ENCODE measurements at regions not wholly inside any gene's neighbourhood (a gene's known extent, or its start where the extent isn't known, plus 50 kb on each side); places are given as distances from the start of the nearest gene placed in this dataset.

DNA sequence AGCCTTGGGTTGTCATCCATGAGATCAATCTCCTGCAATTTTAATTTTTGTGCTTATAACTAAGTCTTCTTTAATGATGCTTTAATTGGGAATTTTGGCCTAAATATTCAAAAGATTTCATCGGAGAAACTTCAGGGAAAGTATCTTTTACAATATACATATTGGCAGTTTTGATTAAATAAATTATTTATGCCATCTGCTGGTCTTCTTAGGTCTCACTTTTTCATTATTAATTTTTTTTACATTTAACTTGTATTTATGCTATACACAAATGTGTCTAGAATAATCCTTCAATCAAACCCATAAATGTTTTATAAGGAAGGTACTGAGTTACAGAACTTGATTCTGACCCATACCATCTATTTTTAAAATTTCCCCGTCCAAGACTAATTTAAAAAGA is 95.1 kb upstream of the XPO1 start:
- TF ChIP-seq, protein P1, sequence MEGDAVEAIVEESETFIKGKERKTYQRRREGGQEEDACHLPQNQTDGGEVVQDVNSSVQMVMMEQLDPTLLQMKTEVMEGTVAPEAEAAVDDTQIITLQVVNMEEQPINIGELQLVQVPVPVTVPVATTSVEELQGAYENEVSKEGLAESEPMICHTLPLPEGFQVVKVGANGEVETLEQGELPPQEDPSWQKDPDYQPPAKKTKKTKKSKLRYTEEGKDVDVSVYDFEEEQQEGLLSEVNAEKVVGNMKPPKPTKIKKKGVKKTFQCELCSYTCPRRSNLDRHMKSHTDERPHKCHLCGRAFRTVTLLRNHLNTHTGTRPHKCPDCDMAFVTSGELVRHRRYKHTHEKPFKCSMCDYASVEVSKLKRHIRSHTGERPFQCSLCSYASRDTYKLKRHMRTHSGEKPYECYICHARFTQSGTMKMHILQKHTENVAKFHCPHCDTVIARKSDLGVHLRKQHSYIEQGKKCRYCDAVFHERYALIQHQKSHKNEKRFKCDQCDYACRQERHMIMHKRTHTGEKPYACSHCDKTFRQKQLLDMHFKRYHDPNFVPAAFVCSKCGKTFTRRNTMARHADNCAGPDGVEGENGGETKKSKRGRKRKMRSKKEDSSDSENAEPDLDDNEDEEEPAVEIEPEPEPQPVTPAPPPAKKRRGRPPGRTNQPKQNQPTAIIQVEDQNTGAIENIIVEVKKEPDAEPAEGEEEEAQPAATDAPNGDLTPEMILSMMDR (IDR thresholded peaks at IDR 0.05): no peak
- Histone ChIP-seq H3K27me3 (ENCODE audit: control insufficient read depth in 2 of 2, insufficient read depth in 2 of 2, low read length in 2 of 2) (no peaks in the 10 kb centered on the region), H3K9ac (ENCODE audit: insufficient read depth, low read length, poor library complexity, severe bottlenecking) (no peak overlapping the region), H3K27ac (ENCODE audit: low read depth in 1 of 2, low read length in 2 of 2) (no peak overlapping the region), H3K79me2 (ENCODE audit: insufficient read depth, low read length) (no peaks in the 10 kb centered on the region), H3K9me3 (replicated peaks in 1 of 2; ENCODE audit: control insufficient read depth in 1 of 2, insufficient read depth in 1 of 2, low read length in 2 of 2) (no peaks in the 10 kb centered on the region), H2AFZ (ENCODE audit: insufficient read depth, low read depth, low read length, poor library complexity, severe bottlenecking) (no peak overlapping the region), H4K20me1 (ENCODE audit: insufficient read depth, low read length) (no peaks in the 10 kb centered on the region), H3K4me2 (replicated peaks; ENCODE audit: extremely low read depth, low read length, poor library complexity, severe bottlenecking) (no peak overlapping the region), H3K36me3 (replicated peaks in 1 of 2; ENCODE audit: control insufficient read depth in 1 of 2, insufficient read depth in 2 of 2, low read length in 2 of 2) (no peaks in the 10 kb centered on the region), H3K4me3 (replicated peaks in 1 of 3; ENCODE audit: low read depth in 2 of 3, low read length in 3 of 3) (no peak overlapping the region), H3K4me1 (ENCODE audit: control insufficient read depth in 1 of 2, insufficient read depth in 2 of 2, low read length in 2 of 2) (no peaks in the 10 kb centered on the region)
- intact Hi-C loops (cut with micrococcal nuclease): no loop called here
- H3K36me3 Mint-ChIP-seq: no peaks in the 10 kb centered on the region
- H3K4me3 Mint-ChIP-seq: no peak overlapping the region
- H3K27me3 Mint-ChIP-seq (ENCODE audit: low read depth in 3 of 3): peaks cover 0 to 3% (median 0%) of the 10 kb centered on the region in 3 donors
- H3K9me3 Mint-ChIP-seq: peaks cover 0 to 3% (median 0%) of the 10 kb centered on the region in 7 donors
- H3K27ac Mint-ChIP-seq: no peak overlapping the region
- WGBS (ENCODE audit: insufficient coverage): no CpG with 5 or more reads among the region's 2 CpGs
- no peak for DNase-seq
- no peaks in the 10 kb centered on the region for H3K4me1 Mint-ChIP-seq

DNA sequence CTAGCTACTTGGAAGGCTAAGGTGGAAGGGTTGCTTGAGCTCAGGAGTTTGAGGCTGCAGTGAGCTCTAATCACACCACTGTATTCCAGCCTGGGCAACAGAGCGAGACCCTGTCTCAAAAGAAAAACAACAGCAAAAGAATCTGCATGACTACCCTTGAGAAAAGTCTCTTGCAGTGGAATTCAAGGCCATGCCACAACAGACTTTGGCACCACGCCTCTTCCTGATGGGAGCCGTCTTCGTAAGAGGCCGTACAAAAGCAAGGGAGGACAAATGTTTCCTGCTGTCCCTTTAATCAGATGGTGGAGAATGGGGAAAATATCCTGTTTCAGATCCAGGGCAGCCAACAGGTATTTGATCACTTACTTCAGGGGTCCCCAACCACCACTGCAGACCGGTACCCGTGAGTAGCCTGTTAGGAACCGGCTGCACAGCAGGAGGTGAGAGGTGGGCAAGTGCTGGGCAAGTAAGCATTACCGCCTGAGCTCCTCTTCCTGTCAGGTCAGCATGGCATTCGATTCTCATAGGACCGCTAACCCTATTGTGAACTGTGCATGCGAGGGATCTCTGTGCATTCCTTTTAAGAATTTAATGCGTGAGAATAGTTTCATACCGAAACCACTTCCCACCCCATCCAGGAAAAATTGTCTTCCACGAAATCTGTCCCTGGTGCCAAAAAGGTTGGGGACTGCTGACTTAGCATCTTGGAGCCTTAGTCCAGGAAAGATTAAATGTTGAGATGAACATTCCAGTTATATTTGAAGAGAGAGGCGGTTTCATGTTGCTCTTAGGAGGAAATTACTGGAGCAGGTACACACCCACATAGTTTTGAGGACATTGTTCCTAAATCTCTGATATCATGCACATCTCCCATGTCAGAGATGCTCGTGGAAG is 94.4 kb upstream of the XPO1 start:
- TF ChIP-seq, protein P1 (IDR thresholded peaks at IDR 0.05): no peak
- Histone ChIP-seq H3K27ac (ENCODE audit: low read depth in 1 of 2, low read length in 2 of 2) (no peak overlapping the region), H4K20me1 (ENCODE audit: insufficient read depth, low read length) (no peaks in the 10 kb centered on the region), H3K79me2 (ENCODE audit: insufficient read depth, low read length) (no peaks in the 10 kb centered on the region), H2AFZ (ENCODE audit: insufficient read depth, low read depth, low read length, poor library complexity, severe bottlenecking) (no peak overlapping the region), H3K4me1 (ENCODE audit: control insufficient read depth in 1 of 2, insufficient read depth in 2 of 2, low read length in 2 of 2) (no peaks in the 10 kb centered on the region), H3K4me2 (replicated peaks; ENCODE audit: extremely low read depth, low read length, poor library complexity, severe bottlenecking) (no peak overlapping the region), H3K9ac (ENCODE audit: insufficient read depth, low read length, poor library complexity, severe bottlenecking) (no peak overlapping the region), H3K27me3 (ENCODE audit: control insufficient read depth in 2 of 2, insufficient read depth in 2 of 2, low read length in 2 of 2) (no peaks in the 10 kb centered on the region), H3K9me3 (replicated peaks in 1 of 2; ENCODE audit: control insufficient read depth in 1 of 2, insufficient read depth in 1 of 2, low read length in 2 of 2) (no peaks in the 10 kb centered on the region), H3K4me3 (replicated peaks in 1 of 3; ENCODE audit: low read depth in 2 of 3, low read length in 3 of 3) (no peak overlapping the region), H3K36me3 (replicated peaks in 1 of 2; ENCODE audit: control insufficient read depth in 1 of 2, insufficient read depth in 2 of 2, low read length in 2 of 2) (no peaks in the 10 kb centered on the region)
- no peaks in the 10 kb centered on the region for H3K36me3 Mint-ChIP-seq
- 87% methylated on average over 12 of the region's 17 CpGs for WGBS (ENCODE audit: insufficient coverage)
- H3K4me1 Mint-ChIP-seq: no peaks in the 10 kb centered on the region
- intact Hi-C loops (cut with micrococcal nuclease): no loop called here
- no peak for DNase-seq
- H3K27me3 Mint-ChIP-seq (ENCODE audit: low read depth in 3 of 3): peaks cover 0 to 3% (median 0%) of the 10 kb centered on the region in 3 donors
- H3K9me3 Mint-ChIP-seq: peaks cover 0 to 3% (median 0%) of the 10 kb centered on the region in 7 donors
- no peak overlapping the region for H3K27ac Mint-ChIP-seq
- no peak overlapping the region for H3K4me3 Mint-ChIP-seq
